Dendritic cell treated with granulocyte-macrophage colony-stimulating factor and Interleukin-4, amounts not matched to agents 40 ng/mL and 50 ng/mL, for 4 days (primary cell): ENCODE measurements at regions not wholly inside any gene's neighbourhood (a gene's known extent, or its start where the extent isn't known, plus 50 kb on each side); places are given as distances from the start of the nearest gene placed in this dataset.

ENCODE experiments used
- H3K27ac Mint-ChIP-seq: one replicate; pipeline ENCODE4 v1.8.0; 2022; ENCODE audit warnings: mild to moderate bottlenecking, mixed read lengths
- H3K27me3 Mint-ChIP-seq: one replicate; pipeline ENCODE4 v1.8.0; 2022; ENCODE audit warnings: mild to moderate bottlenecking, mixed read lengths
- H3K36me3 Mint-ChIP-seq: one replicate; pipeline ENCODE4 v1.8.0; 2022; ENCODE audit warnings: low read depth, mixed read lengths
- H3K4me1 Mint-ChIP-seq: one replicate; pipeline ENCODE4 v1.8.0; 2022; ENCODE audit warnings: low read depth, mixed read lengths
- H3K4me3 Mint-ChIP-seq: one replicate; pipeline ENCODE4 v1.8.0; 2022; ENCODE audit warnings: mild to moderate bottlenecking, moderate library complexity, mixed read lengths
- H3K9me3 Mint-ChIP-seq: one replicate; pipeline ENCODE4 v1.8.0; 2022; ENCODE audit warnings: mixed read lengths
- intact Hi-C: fragments of 100-400 bp; cut with micrococcal nuclease; formaldehyde crosslinking; loops from one replicate; pipeline ENCODE4 v1.15.0; 2022

GRCh38 chrX:97740044-97740443, 856.3 kb downstream of the RPA4 start:
- intact Hi-C loops = no loop called here
- Mint-ChIP-seq H3K27ac (no peak overlapping the region), H3K9me3 (no peaks in the 10 kb centered on the region), H3K4me1 (no peaks in the 10 kb centered on the region), H3K27me3 (no peaks in the 10 kb centered on the region), H3K36me3 (no peaks in the 10 kb centered on the region), H3K4me3 (no peak overlapping the region)

- intact Hi-C loops = no loop called here
- no peak overlapping the region for H3K4me3 Mint-ChIP-seq
- H3K4me1 Mint-ChIP-seq = no peaks in the 10 kb centered on the region
- H3K36me3 Mint-ChIP-seq = no peaks in the 10 kb centered on the region
- H3K27ac Mint-ChIP-seq = no peak overlapping the region
- no peaks in the 10 kb centered on the region for H3K27me3 Mint-ChIP-seq
- H3K9me3 Mint-ChIP-seq = no peaks in the 10 kb centered on the region
Observed at GRCh38 chrX:97740886-97741285, 857.2 kb downstream of the RPA4 start.

- H3K36me3 Mint-ChIP-seq = no peaks in the 10 kb centered on the region
- H3K4me3 Mint-ChIP-seq = no peak overlapping the region
- H3K27ac Mint-ChIP-seq = no peak overlapping the region
- no peaks in the 10 kb centered on the region for H3K4me1 Mint-ChIP-seq
- H3K27me3 Mint-ChIP-seq = no peaks in the 10 kb centered on the region
- H3K9me3 Mint-ChIP-seq = no peaks in the 10 kb centered on the region
- intact Hi-C loops = no loop called here
Observed at GRCh38 chrX:97743014-97743413, 859.3 kb downstream of the RPA4 start.

- no peak overlapping the region for H3K27ac Mint-ChIP-seq
- H3K4me3 Mint-ChIP-seq = no peak overlapping the region
- no peaks in the 10 kb centered on the region for H3K27me3 Mint-ChIP-seq
- H3K9me3 Mint-ChIP-seq = no peaks in the 10 kb centered on the region
- H3K4me1 Mint-ChIP-seq = no peaks in the 10 kb centered on the region
- intact Hi-C loops = no loop called here
- H3K36me3 Mint-ChIP-seq = no peaks in the 10 kb centered on the region
Observed at GRCh38 chrX:97747346-97747745, 863.6 kb downstream of the RPA4 start.

DNA sequence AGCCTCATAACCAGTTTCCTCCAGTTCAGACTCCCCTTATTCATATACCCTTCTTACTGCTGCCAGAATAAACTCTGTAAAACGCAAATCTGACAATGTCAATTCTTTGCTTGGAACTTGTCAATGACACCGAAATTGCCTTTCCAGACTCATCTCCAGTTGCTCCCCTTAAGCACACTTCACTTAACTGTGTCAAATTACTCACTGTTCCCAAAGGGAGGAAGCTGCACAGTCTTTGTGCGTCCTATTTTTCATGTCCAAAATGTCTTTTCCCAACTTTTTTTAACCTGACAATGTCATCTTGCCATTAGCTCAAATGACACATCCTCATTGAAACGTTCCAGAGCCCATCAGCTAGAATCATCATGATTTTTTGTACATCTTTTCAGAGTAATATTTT, 867.3 kb downstream of the RPA4 start:
- no peak overlapping the region for H3K4me3 Mint-ChIP-seq
- H3K27me3 Mint-ChIP-seq = no peaks in the 10 kb centered on the region
- H3K9me3 Mint-ChIP-seq = no peaks in the 10 kb centered on the region
- no peaks in the 10 kb centered on the region for H3K36me3 Mint-ChIP-seq
- no peak overlapping the region for H3K27ac Mint-ChIP-seq
- H3K4me1 Mint-ChIP-seq = no peaks in the 10 kb centered on the region
- intact Hi-C loops = no loop called here

DNA sequence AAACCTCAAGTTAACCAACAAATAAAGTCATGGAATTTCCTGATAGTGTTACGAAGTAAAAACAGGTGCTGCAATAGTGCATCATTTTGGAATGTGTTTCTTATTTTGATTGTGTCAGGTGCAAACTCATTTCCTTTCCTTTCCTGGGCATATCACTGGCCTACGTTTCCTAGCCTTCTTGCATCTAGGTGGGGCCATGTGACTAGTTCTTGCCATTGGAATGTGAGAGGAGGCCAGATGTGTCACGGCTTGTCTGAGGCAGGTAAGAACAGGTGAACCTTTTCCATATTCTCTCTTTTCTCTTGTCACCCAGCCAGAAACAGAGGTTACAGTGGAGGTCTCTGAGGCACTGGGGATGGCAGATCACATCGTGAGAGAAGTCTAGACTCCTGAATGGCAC, 868.0 kb downstream of the RPA4 start:
- H3K27ac Mint-ChIP-seq = no peak overlapping the region
- no peaks in the 10 kb centered on the region for H3K27me3 Mint-ChIP-seq
- intact Hi-C loops = no loop called here
- H3K9me3 Mint-ChIP-seq = no peaks in the 10 kb centered on the region
- no peak overlapping the region for H3K4me3 Mint-ChIP-seq
- H3K4me1 Mint-ChIP-seq = no peaks in the 10 kb centered on the region
- no peaks in the 10 kb centered on the region for H3K36me3 Mint-ChIP-seq

DNA sequence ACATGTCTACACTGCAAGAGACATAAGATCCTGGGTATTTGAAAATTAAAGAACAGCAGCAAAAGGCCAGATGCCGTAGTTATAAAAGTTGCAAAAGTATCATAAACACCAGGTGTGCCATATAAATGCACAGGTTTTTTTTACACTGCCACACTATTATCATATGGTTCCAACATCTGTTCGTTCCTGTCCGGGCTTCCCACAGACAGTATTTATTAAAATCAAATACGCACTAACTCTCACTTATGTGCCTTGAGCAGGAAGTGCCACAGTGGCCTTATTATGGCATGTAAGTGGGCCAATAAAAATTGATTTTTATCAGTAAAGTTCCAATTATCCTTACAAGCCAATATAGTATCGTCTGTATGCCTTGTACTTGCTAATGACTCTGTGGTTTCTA, 873.2 kb downstream of the RPA4 start:
- no peak overlapping the region for H3K4me3 Mint-ChIP-seq
- intact Hi-C loops = no loop called here
- no peaks in the 10 kb centered on the region for H3K27me3 Mint-ChIP-seq
- H3K27ac Mint-ChIP-seq = no peak overlapping the region
- no peaks in the 10 kb centered on the region for H3K4me1 Mint-ChIP-seq
- no peaks in the 10 kb centered on the region for H3K36me3 Mint-ChIP-seq
- H3K9me3 Mint-ChIP-seq = no peaks in the 10 kb centered on the region

DNA sequence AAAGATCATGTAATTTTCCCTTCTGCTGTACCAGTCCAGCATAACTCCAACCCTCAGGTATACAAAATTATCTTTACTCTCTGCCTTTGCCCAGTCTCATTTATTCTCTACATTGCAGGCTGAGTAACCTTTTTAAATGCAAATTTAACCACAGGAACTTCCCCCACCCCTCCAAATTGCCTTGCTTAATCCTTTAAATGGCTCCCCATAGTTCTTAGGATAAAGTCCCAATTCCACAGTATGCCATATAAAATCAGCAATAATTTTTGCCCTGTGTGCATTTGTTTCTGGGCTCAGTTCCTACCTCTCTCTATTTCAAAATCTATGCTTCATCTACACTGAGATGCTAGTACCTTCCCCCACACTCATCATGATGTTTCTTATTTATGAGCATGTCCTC, 879.7 kb downstream of the RPA4 start:
- Mint-ChIP-seq H3K4me1 (no peaks in the 10 kb centered on the region), H3K27me3 (no peaks in the 10 kb centered on the region), H3K36me3 (no peaks in the 10 kb centered on the region), H3K27ac (no peak overlapping the region), H3K4me3 (no peak overlapping the region), H3K9me3 (no peaks in the 10 kb centered on the region)
- intact Hi-C loops = no loop called here

DNA sequence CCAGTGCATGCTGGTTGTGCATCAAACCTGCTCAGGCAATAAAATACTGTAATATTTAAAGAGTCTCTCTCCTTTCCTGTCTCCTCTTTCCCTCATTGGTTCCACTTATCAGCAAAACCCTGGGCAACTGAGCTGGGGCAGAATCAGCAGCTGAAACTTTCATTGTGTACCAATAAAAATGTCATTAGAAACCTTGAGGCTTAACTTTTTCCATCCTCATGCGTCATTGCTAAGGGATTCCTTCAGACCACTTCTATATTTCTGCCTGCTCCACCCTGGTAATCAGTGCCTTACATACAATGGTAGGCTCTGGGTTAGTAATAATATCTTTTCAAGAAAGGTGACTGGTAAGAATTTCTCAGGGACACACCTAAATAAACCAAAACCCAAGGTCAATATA, 880.3 kb downstream of the RPA4 start:
- Mint-ChIP-seq H3K9me3 (no peaks in the 10 kb centered on the region), H3K27me3 (no peaks in the 10 kb centered on the region), H3K4me3 (no peak overlapping the region), H3K36me3 (no peaks in the 10 kb centered on the region), H3K27ac (no peak overlapping the region), H3K4me1 (no peaks in the 10 kb centered on the region)
- intact Hi-C loops = no loop called here

DNA sequence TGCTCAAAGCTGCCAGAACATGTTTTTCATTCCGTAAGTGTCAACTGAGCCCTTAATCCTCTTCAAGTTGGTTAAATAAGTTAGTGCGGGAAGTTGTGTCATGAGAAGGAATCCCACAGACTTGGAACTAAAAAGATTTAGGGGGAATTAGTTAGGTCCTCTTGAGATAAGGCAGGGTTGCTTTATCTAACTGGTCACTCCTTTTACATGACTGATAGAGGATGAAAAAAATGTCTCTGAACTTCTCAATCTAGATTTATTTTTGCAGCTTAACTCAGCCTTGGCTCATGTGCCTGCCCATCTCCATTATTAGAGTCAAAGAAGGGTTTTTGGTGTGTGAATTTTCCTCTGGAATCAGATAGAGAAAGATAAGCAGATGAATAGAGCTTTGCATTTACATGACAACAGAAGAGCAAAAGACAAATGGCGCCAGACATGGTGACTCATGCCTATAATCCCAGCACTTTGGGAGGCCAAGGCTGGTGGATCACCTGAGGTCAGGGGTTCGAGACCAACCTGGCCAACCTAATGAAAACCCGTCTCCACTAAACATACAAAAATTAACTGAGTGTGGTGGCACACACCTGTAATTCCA, 882.9 kb downstream of the RPA4 start:
- Mint-ChIP-seq H3K4me1 (no peaks in the 10 kb centered on the region), H3K27me3 (no peaks in the 10 kb centered on the region), H3K9me3 (no peaks in the 10 kb centered on the region), H3K36me3 (no peaks in the 10 kb centered on the region), H3K4me3 (no peak overlapping the region), H3K27ac (no peak overlapping the region)
- intact Hi-C loops = no loop called here

DNA sequence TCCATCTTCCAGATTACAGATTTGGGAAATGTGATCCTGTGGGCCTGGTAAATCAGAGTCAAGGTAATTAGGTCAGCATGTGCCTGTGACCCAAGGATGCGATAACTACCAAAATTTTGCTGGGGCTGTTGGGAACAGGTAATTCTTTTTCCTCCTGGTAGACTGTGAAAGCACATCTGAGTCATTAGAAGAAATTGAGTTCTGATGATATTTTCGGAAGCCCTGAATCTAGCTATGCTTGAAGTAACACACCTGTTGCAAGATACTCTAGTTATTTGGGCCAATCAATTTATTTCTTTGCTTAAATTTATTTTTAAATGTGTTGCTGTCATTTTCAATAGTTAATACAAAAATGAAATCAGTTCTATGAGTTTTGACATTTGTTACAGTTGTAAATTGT, 903.6 kb downstream of the RPA4 start:
- H3K27ac Mint-ChIP-seq = no peak overlapping the region
- no peaks in the 10 kb centered on the region for H3K36me3 Mint-ChIP-seq
- H3K9me3 Mint-ChIP-seq = no peaks in the 10 kb centered on the region
- no peaks in the 10 kb centered on the region for H3K27me3 Mint-ChIP-seq
- H3K4me1 Mint-ChIP-seq = no peaks in the 10 kb centered on the region
- H3K4me3 Mint-ChIP-seq = no peak overlapping the region
- intact Hi-C loops = no loop called here

- Mint-ChIP-seq H3K27me3 (no peaks in the 10 kb centered on the region), H3K27ac (no peak overlapping the region), H3K4me1 (no peaks in the 10 kb centered on the region), H3K4me3 (no peak overlapping the region), H3K9me3 (no peaks in the 10 kb centered on the region), H3K36me3 (no peaks in the 10 kb centered on the region)
- intact Hi-C loops = no loop called here
Observed at GRCh38 chrX:97787849-97788248, 904.1 kb downstream of the RPA4 start.

DNA sequence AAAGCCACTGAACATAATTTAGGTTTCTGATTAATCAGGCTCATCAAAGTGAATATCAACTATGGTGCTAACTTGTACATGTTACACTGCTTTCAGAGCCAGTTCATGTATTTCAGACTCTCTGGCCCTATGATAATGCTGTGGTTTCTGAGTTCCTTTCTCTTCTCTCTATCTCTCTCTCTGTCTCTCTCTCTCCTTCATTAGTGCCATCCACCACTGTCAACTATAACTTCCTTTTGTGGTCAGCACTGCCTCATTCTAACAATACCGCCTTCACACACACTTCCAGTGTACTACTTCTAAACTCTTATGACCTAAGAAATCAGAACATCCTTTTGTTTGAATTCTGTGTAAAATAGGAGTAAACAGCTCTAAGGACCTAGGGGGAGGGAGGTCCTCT, 907.1 kb downstream of the RPA4 start:
- Mint-ChIP-seq H3K4me1 (no peaks in the 10 kb centered on the region), H3K27me3 (no peaks in the 10 kb centered on the region), H3K9me3 (no peaks in the 10 kb centered on the region), H3K4me3 (no peak overlapping the region), H3K27ac (no peak overlapping the region), H3K36me3 (no peaks in the 10 kb centered on the region)
- intact Hi-C loops = no loop called here

DNA sequence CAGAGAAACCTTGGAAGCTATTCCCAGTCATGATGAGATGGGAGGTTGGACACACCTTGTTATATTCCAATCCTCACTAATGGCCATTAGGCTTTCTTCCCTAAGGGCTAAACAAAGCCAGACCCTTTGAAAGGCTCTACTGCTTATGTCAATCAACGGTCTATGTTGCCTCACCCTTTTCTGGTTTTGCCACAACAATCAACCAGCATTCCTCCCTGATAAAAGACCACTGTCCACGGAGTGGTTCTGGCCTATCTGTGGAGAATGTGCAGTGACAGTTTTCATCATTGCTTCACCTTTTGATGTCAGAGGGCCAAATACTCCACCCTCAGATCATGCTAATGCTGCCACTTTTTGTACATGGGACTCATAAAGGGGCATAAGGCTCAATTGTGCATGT, 913.4 kb downstream of the RPA4 start:
- no peak overlapping the region for H3K27ac Mint-ChIP-seq
- no peaks in the 10 kb centered on the region for H3K9me3 Mint-ChIP-seq
- intact Hi-C loops = no loop called here
- H3K36me3 Mint-ChIP-seq = no peaks in the 10 kb centered on the region
- H3K27me3 Mint-ChIP-seq = no peaks in the 10 kb centered on the region
- H3K4me3 Mint-ChIP-seq = no peak overlapping the region
- H3K4me1 Mint-ChIP-seq = no peaks in the 10 kb centered on the region

DNA sequence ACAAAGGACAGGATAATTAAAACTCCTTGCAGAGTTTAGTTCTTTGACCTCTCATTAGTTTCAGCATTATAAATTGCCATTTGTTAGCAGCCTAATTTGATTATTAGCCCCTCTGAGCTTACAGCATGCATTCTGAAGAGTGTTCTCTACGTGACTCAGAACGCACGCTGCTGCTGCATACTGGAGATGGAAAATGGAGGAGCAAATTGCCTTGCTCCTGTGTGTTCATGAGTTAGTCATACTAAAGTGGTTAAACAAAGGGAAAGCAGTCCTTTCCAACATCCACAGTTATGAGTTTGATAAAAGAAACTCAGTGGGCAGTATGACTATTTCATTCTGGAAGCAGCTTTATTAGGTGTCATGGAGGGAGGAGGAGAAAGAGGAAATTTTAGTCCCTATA, 922.5 kb downstream of the RPA4 start:
- H3K9me3 Mint-ChIP-seq = no peaks in the 10 kb centered on the region
- no peak overlapping the region for H3K4me3 Mint-ChIP-seq
- H3K27ac Mint-ChIP-seq = no peak overlapping the region
- no peaks in the 10 kb centered on the region for H3K4me1 Mint-ChIP-seq
- H3K36me3 Mint-ChIP-seq = no peaks in the 10 kb centered on the region
- intact Hi-C loops = no loop called here
- no peaks in the 10 kb centered on the region for H3K27me3 Mint-ChIP-seq
